ENCODE measurements at regions not wholly inside any gene's neighbourhood (a gene's known extent, or its start where the extent isn't known, plus 50 kb on each side); places are given as distances from the start of the nearest gene placed in this dataset.

DNA sequence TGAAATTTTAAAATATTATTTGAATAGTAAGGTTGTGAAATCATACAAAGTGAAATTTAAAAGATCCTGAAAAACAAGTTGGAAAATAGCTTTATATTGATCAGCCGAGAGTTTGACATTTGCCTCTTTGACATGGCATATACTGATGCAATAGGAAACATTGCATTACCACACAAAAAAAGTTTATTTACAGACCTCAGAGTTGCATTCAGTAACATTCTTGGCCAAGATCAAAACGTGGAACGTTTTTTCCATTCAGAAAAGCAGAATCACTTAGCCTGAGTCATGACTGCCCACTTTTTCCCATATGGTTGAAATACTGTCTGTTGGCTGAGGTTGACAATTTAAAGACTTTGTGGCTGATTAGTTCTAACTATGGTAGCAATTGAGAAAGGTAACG lies 55.1 kb upstream of the BACH2 start:
- Histone ChIP-seq H3K4me3 (ENCODE audit: low read depth, low read length) (no peak overlapping the region), H3K27me3 (ENCODE audit: control insufficient read depth, insufficient read depth, low read length) (peaks cover 13% of the 10 kb centered on the region), H3K9me3 (ENCODE audit: control insufficient read depth, insufficient read depth, low read length) (no peaks in the 10 kb centered on the region), H3K27ac (ENCODE audit: low read depth, low read length) (no peak overlapping the region)
- CTCF ChIA-PET, result interaction anchor here (1.9 kb wide), 1 partner anchor 411 kb away, joined by 5 read pairs; no protein-coding TSS in a partner anchor
- TF ChIP-seq, protein P1, sequence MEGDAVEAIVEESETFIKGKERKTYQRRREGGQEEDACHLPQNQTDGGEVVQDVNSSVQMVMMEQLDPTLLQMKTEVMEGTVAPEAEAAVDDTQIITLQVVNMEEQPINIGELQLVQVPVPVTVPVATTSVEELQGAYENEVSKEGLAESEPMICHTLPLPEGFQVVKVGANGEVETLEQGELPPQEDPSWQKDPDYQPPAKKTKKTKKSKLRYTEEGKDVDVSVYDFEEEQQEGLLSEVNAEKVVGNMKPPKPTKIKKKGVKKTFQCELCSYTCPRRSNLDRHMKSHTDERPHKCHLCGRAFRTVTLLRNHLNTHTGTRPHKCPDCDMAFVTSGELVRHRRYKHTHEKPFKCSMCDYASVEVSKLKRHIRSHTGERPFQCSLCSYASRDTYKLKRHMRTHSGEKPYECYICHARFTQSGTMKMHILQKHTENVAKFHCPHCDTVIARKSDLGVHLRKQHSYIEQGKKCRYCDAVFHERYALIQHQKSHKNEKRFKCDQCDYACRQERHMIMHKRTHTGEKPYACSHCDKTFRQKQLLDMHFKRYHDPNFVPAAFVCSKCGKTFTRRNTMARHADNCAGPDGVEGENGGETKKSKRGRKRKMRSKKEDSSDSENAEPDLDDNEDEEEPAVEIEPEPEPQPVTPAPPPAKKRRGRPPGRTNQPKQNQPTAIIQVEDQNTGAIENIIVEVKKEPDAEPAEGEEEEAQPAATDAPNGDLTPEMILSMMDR (IDR thresholded peaks at IDR 0.05; ENCODE audit: low read depth, low read length), result no peak
- no peak for DNase-seq (ENCODE audit: low read depth, low spot score)
- POLR2A ChIA-PET, result interaction anchor here (1.3 kb wide), 1 partner anchor 133 kb away, joined by 4 read pairs; no protein-coding TSS in a partner anchor

DNA sequence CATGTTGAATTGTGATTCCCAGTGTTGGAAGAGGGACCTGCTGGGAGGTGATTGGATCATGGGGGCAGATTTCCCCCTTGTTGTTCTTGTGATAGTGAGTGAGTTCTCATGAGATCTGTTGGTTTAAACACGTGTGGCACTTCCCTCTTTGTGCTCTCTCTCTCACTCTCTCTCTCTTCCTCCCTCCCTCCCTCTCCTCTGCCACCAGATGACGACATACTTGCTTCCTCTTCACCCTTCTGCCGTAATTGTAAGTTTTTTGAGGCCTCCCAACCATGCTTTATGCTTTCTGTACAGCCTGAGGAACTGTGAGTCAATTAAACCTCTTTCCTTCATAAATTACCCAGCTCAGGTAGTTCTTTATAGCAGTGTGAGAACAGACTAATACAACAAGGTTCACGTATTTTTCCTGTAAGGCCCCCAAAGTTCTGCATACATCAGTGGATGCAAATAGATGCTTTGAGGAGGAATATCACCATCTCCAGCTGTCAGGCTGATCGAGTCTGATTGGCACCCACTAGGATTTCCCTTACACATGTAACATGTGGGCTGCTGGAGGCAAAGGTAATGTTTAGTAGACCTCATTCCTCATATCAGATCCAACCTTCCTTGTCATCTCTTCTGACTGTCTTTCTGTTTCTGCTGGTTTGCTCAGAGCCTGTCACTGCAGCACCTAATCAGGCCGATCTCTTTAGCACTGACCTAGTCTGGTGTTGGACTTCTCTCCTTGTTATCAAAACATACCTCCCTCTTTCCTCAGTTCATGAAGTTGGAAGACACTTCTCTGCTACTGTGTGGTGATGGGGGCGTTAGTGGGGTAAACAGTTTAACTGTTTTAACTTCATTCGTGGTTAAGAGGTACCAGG lies 54.3 kb upstream of the BACH2 start:
- Histone ChIP-seq H3K9me3 (ENCODE audit: control insufficient read depth, insufficient read depth, low read length) (no peaks in the 10 kb centered on the region), H3K27ac (ENCODE audit: low read depth, low read length) (no peak overlapping the region), H3K27me3 (ENCODE audit: control insufficient read depth, insufficient read depth, low read length) (peaks cover 18% of the 10 kb centered on the region), H3K4me3 (ENCODE audit: low read depth, low read length) (no peak overlapping the region)
- DNase-seq (ENCODE audit: low read depth, low spot score), result no peak
- TF ChIP-seq, protein P1 (IDR thresholded peaks at IDR 0.05; ENCODE audit: low read depth, low read length), result no peak
- CTCF ChIA-PET, result interaction anchor here (1.6 to 1.9 kb wide), 2 partner anchors 42 to 410 kb away, joined by 3 to 5 read pairs; no protein-coding TSS in a partner anchor
- POLR2A ChIA-PET, result interaction anchor here (1.3 kb wide), 1 partner anchor 132 kb away, joined by 4 read pairs; no protein-coding TSS in a partner anchor

DNA sequence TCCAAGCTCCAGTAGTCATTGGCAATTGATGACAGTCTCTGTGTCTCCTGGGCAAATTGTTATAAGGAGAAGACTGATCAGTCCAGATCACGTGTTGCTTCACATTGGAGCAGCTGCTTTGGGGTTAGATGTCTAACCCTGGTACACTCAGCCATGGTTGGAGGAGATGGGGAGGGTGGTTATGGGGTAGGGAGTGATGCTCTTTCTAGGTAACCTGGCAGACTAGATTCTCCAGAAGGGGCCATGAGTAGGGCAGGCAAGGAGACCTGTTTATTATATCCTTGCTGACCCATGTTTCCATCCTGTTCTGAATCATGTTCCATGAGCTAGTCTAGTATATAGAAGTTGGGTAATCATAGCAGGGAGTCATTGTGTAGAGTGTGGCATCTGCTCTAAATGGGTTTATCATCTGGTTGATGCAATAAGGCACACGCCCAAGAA lies 50.8 kb upstream of the BACH2 start:
- TF ChIP-seq, protein P1 (IDR thresholded peaks at IDR 0.05; ENCODE audit: low read depth, low read length), result no peak
- no peaks in the 10 kb centered on the region for H3K9me3 ChIP-seq (ENCODE audit: control insufficient read depth, insufficient read depth, low read length)
- peaks cover 24% of the 10 kb centered on the region for H3K27me3 ChIP-seq (ENCODE audit: control insufficient read depth, insufficient read depth, low read length)
- no peak overlapping the region for H3K27ac ChIP-seq (ENCODE audit: low read depth, low read length)
- H3K4me3 ChIP-seq (ENCODE audit: low read depth, low read length), result no peak overlapping the region
- POLR2A ChIA-PET, result no interaction called here
- DNase-seq (ENCODE audit: low read depth, low spot score), result no peak
- CTCF ChIA-PET, result interaction anchor here (1.5 to 1.7 kb wide), 2 partner anchors 46 to 132 kb away, joined by 4 read pairs; no protein-coding TSS in a partner anchor

DNA sequence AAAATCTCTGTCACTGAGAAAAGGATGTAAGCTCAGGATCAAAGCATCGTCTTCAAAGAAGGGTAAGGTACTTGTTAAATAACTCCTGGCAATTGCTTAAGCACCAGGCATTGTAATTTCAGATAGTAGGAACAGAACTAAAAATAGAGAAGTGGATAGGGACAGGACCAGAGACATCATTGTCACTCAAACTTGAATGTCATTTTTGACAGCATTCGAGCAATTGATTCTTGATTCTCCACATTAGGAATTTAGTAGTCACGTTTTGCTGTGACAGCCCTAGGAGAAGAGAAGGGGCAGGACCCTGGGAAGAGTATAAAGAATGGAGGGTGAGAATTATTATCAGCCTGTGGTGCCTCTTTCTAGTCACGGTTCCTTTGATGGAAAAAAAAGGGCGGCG lies 50.1 kb upstream of the BACH2 start:
- H3K27ac ChIP-seq (ENCODE audit: low read depth, low read length), result no peak overlapping the region
- H3K9me3 ChIP-seq (ENCODE audit: control insufficient read depth, insufficient read depth, low read length), result no peaks in the 10 kb centered on the region
- H3K4me3 ChIP-seq (ENCODE audit: low read depth, low read length), result no peak overlapping the region
- POLR2A ChIA-PET, result no interaction called here
- H3K27me3 ChIP-seq (ENCODE audit: control insufficient read depth, insufficient read depth, low read length), result peaks cover 24% of the 10 kb centered on the region
- no peak for DNase-seq (ENCODE audit: low read depth, low spot score)
- CTCF ChIA-PET, result interaction anchor here (1.7 kb wide), 1 partner anchor 132 kb away, joined by 4 read pairs; no protein-coding TSS in a partner anchor
- TF ChIP-seq, protein P1 (IDR thresholded peaks at IDR 0.05; ENCODE audit: low read depth, low read length), result no peak
